Tibial artery (tissue), 4 donors: ENCODE measurements at regions not wholly inside any gene's neighbourhood (a gene's known extent, or its start where the extent isn't known, plus 50 kb on each side); places are given as distances from the start of the nearest gene placed in this dataset.
A peak's percentile ranks its signal among the peaks of the same experiment; 100 is the strongest.
"Not testable (repeated sequence)": the region's sequence is repeated elsewhere in the genome, so short reads cannot be mapped to it uniquely, and the experiment has no call there.

ENCODE experiments used
- DNase-seq, 2 donors: peaks; one replicate each; pipeline ENCODE4 v3.0.0-alpha.2; 2019
- H3K27ac ChIP-seq, 2 donors: fragments of 200-600 bp; sonication (generic) in 1 of 2; 1 replicate in 1 of 2; 2 replicates in 1 of 2; pipeline ENCODE4 v1.5.1; 2018 to 2019; ENCODE audit warnings: mild to moderate bottlenecking in 1 of 2
- H3K27me3 ChIP-seq, 2 donors: fragments of 200-600 bp; sonication (generic) in 1 of 2; one replicate each; pipeline versions ENCODE4 v1.5.1 to v1.6.0; 2016 to 2019
- H3K36me3 ChIP-seq, 3 donors: fragments of 200-600 bp; sonication (generic) in 2 of 3; one replicate each; pipeline ENCODE4 v1.5.1; 2016 to 2019; ENCODE audit warnings: mild to moderate bottlenecking in 2 of 3
- H3K4me1 ChIP-seq, 4 donors: fragments of 200-600 bp; sonication (generic) in 2 of 4; 1 replicate in 3 of 4; 2 replicates in 1 of 4; pipeline ENCODE4 v1.5.1; 2016 to 2019
- H3K4me3 ChIP-seq, 2 donors: fragments of 200-600 bp; sonication (generic) in 1 of 2; 1 replicate in 1 of 2; 2 replicates in 1 of 2; pipeline ENCODE4 v1.5.1; 2018 to 2019; ENCODE audit warnings: mild to moderate bottlenecking in 2 of 2
- H3K9me3 ChIP-seq, 3 donors: fragments of 200-600 bp; sonication (generic) in 1 of 3; one replicate each; pipeline ENCODE4 v1.5.1; 2016 to 2019
- CTCF ChIP-seq, 2 experiments: fragments of 200-600 bp in 1 of 2; fragments of 450-650 bp in 1 of 2; IDR thresholded peaks; one replicate each; pipeline ENCODE4 v1.5.1; 2017 to 2019; ENCODE audit warnings: antibody characterized with exemption in 2 of 2, mild to moderate bottlenecking in 1 of 2, moderate library complexity in 1 of 2
- intact Hi-C: fragments of 100-400 bp; cut with DNase I; formaldehyde crosslinking; loops from one replicate; pipeline ENCODE4 v1.15.0; 2023; ENCODE audit warnings: low total_unique reads

- intact Hi-C loops: no loop called here
These were observed 134.2 kb downstream of the USP22 start for GRCh38 chr17:20908313-20909267.

GRCh38 chr17:20914658-20915057 lies 128.2 kb downstream of the USP22 start:
- Histone ChIP-seq H3K27ac (no peak overlapping the region), H3K9me3 (no peaks in the 10 kb centered on the region), H3K4me3 (no peak overlapping the region), H3K27me3 (no peaks in the 10 kb centered on the region), H3K4me1 (peaks cover 0 to 2% (median 0%) of the 10 kb centered on the region in 4 donors), H3K36me3 (no peaks in the 10 kb centered on the region)
- no peak for TF ChIP-seq CTCF (IDR thresholded peaks at IDR 0.05)
- intact Hi-C loops: no loop called here
- no peak for DNase-seq

More at GRCh38 chr17:20908313-20909267, 134.2 kb downstream of the USP22 start:
- peak; percentile 86 to 95 for DNase-seq
- Histone ChIP-seq H3K27ac (peak overlapping the region; percentile 88 to 91), H3K4me1 (peaks cover 0 to 12% (median 6%) of the 10 kb centered on the region in 4 donors), H3K27me3 (no peaks in the 10 kb centered on the region), H3K4me3 (peak overlapping the region; percentile 58 to 66), H3K9me3 (no peaks in the 10 kb centered on the region), H3K36me3 (no peaks in the 10 kb centered on the region)
- TF ChIP-seq CTCF (IDR thresholded peaks at IDR 0.05): peak; percentile 70 to 74

GRCh38 chr17:20916383-20916782 lies 126.4 kb downstream of the USP22 start:
- H3K36me3 ChIP-seq: no peaks in the 10 kb centered on the region
- no peak for DNase-seq
- no peaks in the 10 kb centered on the region for H3K9me3 ChIP-seq
- intact Hi-C loops: no loop called here
- no peaks in the 10 kb centered on the region for H3K27me3 ChIP-seq
- H3K4me3 ChIP-seq: peak overlapping the region in 1 of 2 donors; percentile 8
- no peak for TF ChIP-seq CTCF (IDR thresholded peaks at IDR 0.05)
- H3K4me1 ChIP-seq: peaks cover 0 to 20% (median 4%) of the 10 kb centered on the region in 4 donors
- no peak overlapping the region for H3K27ac ChIP-seq

- H3K9me3 ChIP-seq, H3K27me3 ChIP-seq, H3K27ac ChIP-seq, DNase-seq, H3K36me3 ChIP-seq, H3K4me3 ChIP-seq, intact Hi-C loops: not testable (repeated sequence)
- H3K4me1 ChIP-seq: peaks cover 0 to 33% (median 6%) of the 10 kb centered on the region in 4 donors
These were observed 125.1 kb downstream of the USP22 start for GRCh38 chr17:20917610-20918306.

GRCh38 chr17:20920095-20920814 lies 122.6 kb downstream of the USP22 start:
- no peaks in the 10 kb centered on the region for H3K36me3 ChIP-seq
- no peak for TF ChIP-seq CTCF (IDR thresholded peaks at IDR 0.05)
- H3K27ac ChIP-seq: peak overlapping the region; percentile 36 to 67
- no peak for DNase-seq
- no peaks in the 10 kb centered on the region for H3K9me3 ChIP-seq
- H3K27me3 ChIP-seq: no peaks in the 10 kb centered on the region
- intact Hi-C loops: no loop called here
- H3K4me3 ChIP-seq: no peak overlapping the region
- H3K4me1 ChIP-seq: peaks cover 0 to 51% (median 6%) of the 10 kb centered on the region in 4 donors
